Activated T-cell treated with anti-CD3 and anti-CD28 coated beads, Interleukin-2, amount 50 U/mL, for 1 hour (primary cell): ENCODE measurements at regions not wholly inside any gene's neighbourhood (a gene's known extent, or its start where the extent isn't known, plus 50 kb on each side); places are given as distances from the start of the nearest gene placed in this dataset.
"Not testable (repeated sequence)": the region's sequence is repeated elsewhere in the genome, so short reads cannot be mapped to it uniquely, and the experiment has no call there.

Source experiments
- DNase-seq: peaks from one replicate; pipeline ENCODE4 v3.0.0-alpha.2; 2020

DNA sequence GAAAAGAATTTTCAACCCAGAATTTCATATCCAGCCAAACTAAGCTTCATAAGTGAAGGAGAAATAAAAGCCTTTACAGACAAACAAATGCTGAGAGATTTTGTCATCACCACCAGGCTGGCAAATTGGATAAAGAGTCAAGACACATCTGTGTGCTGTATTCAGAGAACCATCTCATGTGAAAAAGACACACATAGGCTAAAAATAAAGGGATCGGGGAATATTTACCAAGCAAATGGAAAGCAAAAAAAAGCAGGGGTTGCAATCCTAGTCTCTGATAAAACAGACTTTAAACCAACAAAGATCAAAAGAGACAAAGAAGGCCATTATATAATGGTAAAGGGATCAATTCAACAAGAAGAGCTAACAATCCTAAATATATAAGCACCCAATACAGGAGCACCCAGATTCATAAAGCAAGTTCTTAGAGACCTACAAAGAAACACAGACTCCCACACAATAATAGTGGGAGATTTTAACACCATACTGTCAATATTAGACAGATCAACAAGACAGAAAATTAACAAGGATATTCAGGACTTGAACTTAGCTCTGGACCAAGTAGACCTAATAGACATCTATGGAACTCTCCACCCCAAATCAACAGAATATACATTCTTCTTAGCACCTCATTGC, 55.9 kb upstream of the ACSM6 start:
- DNase-seq, result not testable (repeated sequence)

DNA sequence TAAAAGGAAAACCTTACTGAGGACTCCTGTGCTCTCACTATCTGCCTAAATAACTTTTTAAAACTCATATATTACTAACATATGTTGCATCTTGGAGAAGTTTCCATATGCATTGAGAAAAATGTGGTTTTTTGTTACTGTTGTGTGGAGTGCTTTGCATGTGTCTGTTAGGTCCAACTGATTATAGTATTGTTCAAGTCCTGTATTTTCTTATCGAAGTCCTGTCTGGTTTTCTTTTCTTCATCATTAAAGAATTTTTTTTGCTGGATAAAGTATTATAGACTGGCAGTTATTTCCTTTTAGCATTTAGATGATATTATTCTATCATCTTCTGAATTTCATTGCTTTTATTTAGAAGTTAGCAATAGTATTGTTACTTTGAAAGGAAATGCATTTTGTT, 59.5 kb upstream of the ACSM6 start:
- DNase-seq, result no peak

DNA sequence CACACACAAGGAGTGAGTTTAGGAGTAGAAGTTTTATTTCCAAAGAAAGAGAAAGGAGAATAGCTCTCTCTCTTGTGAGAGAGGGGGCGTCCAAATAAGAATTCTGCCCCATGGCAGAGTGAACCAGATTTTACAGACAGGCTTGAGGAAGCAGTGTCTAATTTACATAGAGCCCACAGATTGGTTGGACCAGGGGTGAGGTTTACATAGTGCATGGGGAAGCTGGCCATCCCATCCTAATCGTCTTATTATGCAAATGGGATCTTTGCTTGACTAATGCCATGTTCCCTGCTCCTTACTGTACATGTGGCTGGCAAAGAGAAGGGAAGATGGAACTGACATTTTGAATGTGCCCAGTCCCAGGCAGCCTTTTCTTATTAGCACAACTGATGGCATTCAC, 60.0 kb upstream of the ACSM6 start:
- no peak for DNase-seq

DNA sequence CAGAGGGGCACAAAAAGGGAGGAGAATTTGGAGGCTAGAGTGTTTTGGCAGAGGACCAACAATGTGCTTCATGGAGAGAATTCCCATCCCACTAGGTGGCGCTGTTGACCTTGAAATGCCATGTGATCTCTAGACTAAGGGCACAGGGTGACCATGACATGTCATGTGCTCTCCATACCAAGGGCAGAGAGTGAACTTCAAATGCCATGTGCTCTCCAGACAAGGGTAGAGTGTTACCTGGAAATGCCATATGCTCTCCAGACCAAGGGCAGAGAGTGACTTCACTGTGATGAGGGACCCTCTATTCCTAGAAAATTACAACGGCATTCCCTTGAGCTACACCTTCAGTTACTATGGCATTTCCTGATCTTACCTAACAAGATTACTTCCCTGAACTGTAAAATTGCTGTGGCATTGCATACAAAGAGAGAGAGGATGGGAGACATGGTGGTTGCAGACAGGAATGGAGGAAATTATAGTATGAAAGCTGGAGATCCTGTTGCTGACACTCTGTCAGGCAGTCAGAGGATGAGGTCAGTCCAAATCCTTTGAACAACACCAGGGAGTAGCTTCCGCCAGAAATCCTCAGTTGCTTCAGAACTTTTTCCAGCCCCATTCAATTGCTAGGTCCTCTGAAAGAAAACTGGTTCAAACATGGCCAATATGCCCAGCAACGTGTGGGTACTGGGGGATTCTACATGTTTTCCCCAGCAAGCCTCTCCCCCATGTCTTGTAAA, 60.9 kb upstream of the ACSM6 start:
- peak; percentile 34 for DNase-seq

DNA sequence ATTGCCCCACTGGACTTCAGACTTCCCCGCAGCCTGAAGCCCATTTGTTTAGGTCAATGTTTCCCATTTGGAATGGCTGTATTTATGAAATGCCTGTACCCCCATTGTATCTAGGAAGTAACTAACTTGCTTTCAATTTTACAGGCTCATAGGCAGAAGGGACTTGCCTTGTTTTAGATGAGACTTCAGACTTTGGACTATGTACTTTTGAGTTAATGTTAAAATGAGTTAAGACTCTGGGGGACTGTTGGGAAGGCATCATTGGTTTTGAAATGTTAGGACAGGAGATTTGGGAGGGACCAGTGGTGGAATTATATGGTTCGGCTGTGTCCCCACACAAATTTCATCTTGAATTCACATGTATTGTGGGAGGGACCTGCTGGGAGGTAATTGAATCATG, 61.1 kb upstream of the CYP2C8 start:
- not testable (repeated sequence) for DNase-seq

DNA sequence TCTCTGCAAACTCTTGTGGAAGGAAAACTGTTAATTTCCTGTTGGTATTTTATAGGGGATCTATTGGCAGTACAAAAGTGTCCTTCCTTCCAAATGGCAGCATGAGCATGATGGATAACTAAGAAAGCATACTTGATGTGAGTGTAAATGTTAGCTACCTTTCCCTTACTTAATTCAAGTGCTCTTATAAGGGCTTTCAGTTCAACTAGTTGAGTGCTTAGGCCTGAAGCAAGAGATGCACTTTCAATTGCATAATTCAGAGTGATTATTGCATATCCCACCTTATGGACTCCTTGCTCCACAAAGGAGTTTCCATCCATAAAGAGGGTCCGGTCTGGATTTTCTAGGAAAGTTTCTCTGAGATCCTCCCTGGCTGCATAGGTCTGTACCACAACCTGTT, 56.3 kb upstream of the CYP2C8 start:
- DNase-seq, result no peak

DNA sequence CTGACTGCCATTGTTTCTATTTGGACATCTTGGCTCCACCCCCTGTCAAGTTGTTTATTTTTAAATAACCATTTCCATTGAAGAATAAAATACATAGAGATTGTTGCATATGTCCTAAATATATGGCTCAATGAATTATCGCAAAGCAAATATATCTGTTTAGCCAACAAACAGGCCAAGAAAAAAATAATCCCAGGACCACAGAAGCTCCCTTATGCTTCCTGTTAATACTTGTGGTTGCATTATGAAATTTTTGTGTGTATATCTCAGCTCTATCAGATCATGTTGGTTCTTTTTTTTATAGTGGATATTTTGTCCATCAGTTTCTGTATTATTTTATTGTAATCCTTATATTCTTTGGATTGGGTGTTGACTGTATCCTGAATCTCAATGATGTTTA, 53.4 kb upstream of the CYP2C8 start:
- no peak for DNase-seq

DNA sequence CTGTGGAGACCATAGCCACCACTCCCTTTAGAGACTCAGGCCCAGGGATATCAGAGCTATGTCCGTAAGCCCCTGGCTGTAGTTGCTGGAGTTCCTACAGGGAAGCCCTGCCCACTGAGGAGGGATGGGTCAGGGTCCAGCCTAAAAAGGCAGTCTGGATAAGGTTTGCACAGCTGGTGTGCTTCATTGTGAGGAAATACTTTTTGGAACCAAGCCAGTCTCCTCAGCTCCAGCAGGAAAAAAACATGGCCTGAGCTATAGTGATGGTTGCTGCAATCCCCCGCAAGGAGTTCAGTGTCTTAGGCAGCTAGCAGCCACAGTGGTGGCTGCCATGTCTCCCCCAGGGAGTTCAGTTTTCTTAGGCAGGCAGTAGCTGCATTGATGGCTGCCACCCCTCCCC, 52.6 kb upstream of the CYP2C8 start:
- no peak for DNase-seq
